ENCODE measurements at regions not wholly inside any gene's neighbourhood (a gene's known extent, or its start where the extent isn't known, plus 50 kb on each side); places are given as distances from the start of the nearest gene placed in this dataset.

- Histone ChIP-seq H3K9me3 (no peaks in the 10 kb centered on the region), H3K4me3 (no peak overlapping the region), H3K4me1 (peaks cover 0 to 38% (median 24%) of the 10 kb centered on the region in 4 donors), H3K36me3 (no peaks in the 10 kb centered on the region), H3K27ac (peak overlapping the region in 1 of 4 donors; percentile 22), H3K27me3 (no peaks in the 10 kb centered on the region)
- TF ChIP-seq POLR2A (IDR thresholded peaks at IDR 0.05) = no peak
- no peak for TF ChIP-seq EP300 (IDR thresholded peaks at IDR 0.05)
- TF ChIP-seq CTCF (IDR thresholded peaks at IDR 0.05) = no peak
- WGBS, 2 donors = 93 to 94% methylated on average over 2 of the region's 2 CpGs
- no peak for DNase-seq (ENCODE audit: low spot score in 2 of 2)
Observed at GRCh38 chr1:39109644-39110043, 83.5 kb downstream of the NDUFS5 start.

- no peaks in the 10 kb centered on the region for H3K27me3 ChIP-seq
- H3K9me3 ChIP-seq = no peaks in the 10 kb centered on the region
- no peaks in the 10 kb centered on the region for H3K36me3 ChIP-seq
- WGBS, 2 donors = 67 to 79% methylated on average over 3 of the region's 3 CpGs
- peaks cover 0 to 39% (median 23%) of the 10 kb centered on the region in 4 donors for H3K4me1 ChIP-seq
- H3K4me3 ChIP-seq = no peak overlapping the region
- H3K27ac ChIP-seq = peak overlapping the region in 2 of 4 donors; percentile 51 to 65
- TF ChIP-seq POLR2A (IDR thresholded peaks at IDR 0.05) (no peak), EP300 (IDR thresholded peaks at IDR 0.05) (peak in 1 of 2 donors; percentile 82)
- DNase-seq (ENCODE audit: low spot score in 2 of 2) = peak in 1 of 2 donors; percentile 71
Observed at GRCh38 chr1:39110325-39110851, 84.2 kb downstream of the NDUFS5 start.

- TF ChIP-seq CTCF (IDR thresholded peaks at IDR 0.05) = no peak
- no peak for TF ChIP-seq EP300 (IDR thresholded peaks at IDR 0.05)
- no peak for TF ChIP-seq POLR2A (IDR thresholded peaks at IDR 0.05)
- H3K4me3 ChIP-seq = no peak overlapping the region
- DNase-seq (ENCODE audit: low spot score in 2 of 2) = no peak
- H3K9me3 ChIP-seq = no peaks in the 10 kb centered on the region
- 81 to 86% methylated on average over 1 of the region's 1 CpG for WGBS, 2 donors
- peak overlapping the region in 3 of 4 donors; percentile 30 to 65 (median 51) for H3K27ac ChIP-seq
- peaks cover 0 to 42% (median 23%) of the 10 kb centered on the region in 4 donors for H3K4me1 ChIP-seq
- H3K36me3 ChIP-seq = no peaks in the 10 kb centered on the region
- H3K27me3 ChIP-seq = no peaks in the 10 kb centered on the region
Observed at GRCh38 chr1:39110882-39111281, 84.7 kb downstream of the NDUFS5 start.

GRCh38 chr1:39113109-39113743, 87.1 kb downstream of the NDUFS5 start:
- DNase-seq (ENCODE audit: low spot score in 2 of 2) = no peak
- no peak overlapping the region for H3K4me3 ChIP-seq
- no peaks in the 10 kb centered on the region for H3K36me3 ChIP-seq
- no peak overlapping the region for H3K27ac ChIP-seq
- TF ChIP-seq POLR2A (IDR thresholded peaks at IDR 0.05) (no peak), CTCF (IDR thresholded peaks at IDR 0.05) (no peak), EP300 (IDR thresholded peaks at IDR 0.05) (no peak)
- no peaks in the 10 kb centered on the region for H3K27me3 ChIP-seq
- 76 to 77% methylated on average over 2 of the region's 2 CpGs for WGBS, 2 donors
- no peaks in the 10 kb centered on the region for H3K9me3 ChIP-seq
- peaks cover 0 to 20% (median 5%) of the 10 kb centered on the region in 4 donors for H3K4me1 ChIP-seq

GRCh38 chr1:39115271-39116110, 89.0 kb upstream of the MACF1 start:
- H3K36me3 ChIP-seq = no peaks in the 10 kb centered on the region
- WGBS, 2 donors = 78 to 80% methylated on average over 4 of the region's 4 CpGs
- H3K27me3 ChIP-seq = no peaks in the 10 kb centered on the region
- H3K4me3 ChIP-seq = no peak overlapping the region
- TF ChIP-seq EP300 (IDR thresholded peaks at IDR 0.05) (no peak), POLR2A (IDR thresholded peaks at IDR 0.05) (no peak), CTCF (IDR thresholded peaks at IDR 0.05) (no peak)
- H3K9me3 ChIP-seq = no peaks in the 10 kb centered on the region
- no peak for DNase-seq (ENCODE audit: low spot score in 2 of 2)
- peaks cover 0 to 15% (median 0%) of the 10 kb centered on the region in 4 donors for H3K4me1 ChIP-seq
- H3K27ac ChIP-seq = no peak overlapping the region
